ENCODE measurements at regions not wholly inside any gene's neighbourhood (a gene's known extent, or its start where the extent isn't known, plus 50 kb on each side); places are given as distances from the start of the nearest gene placed in this dataset.

GRCh38 chr2:142649581-142649980 lies 227.9 kb upstream of the KYNU start:
- no peaks in the 10 kb centered on the region for H3K36me3 Mint-ChIP-seq (ENCODE audit: insufficient read depth, unreplicated experiment)
- ChIA-PET CTCF (no interaction called here), POLR2A (no interaction called here)
- no peak overlapping the region for H3K4me3 Mint-ChIP-seq (ENCODE audit: unreplicated experiment)
- no peak overlapping the region for H3K27ac Mint-ChIP-seq (ENCODE audit: low read depth, unreplicated experiment)
- no peaks in the 10 kb centered on the region for H3K27me3 Mint-ChIP-seq (ENCODE audit: insufficient read depth, unreplicated experiment)
- DNase-seq (ENCODE audit: unreplicated experiment) = no peak
- no peaks in the 10 kb centered on the region for H3K9me3 Mint-ChIP-seq (ENCODE audit: unreplicated experiment)
- intact Hi-C loops (cut with micrococcal nuclease) = no loop called here
- no TSS peak for BruUV-seq (replicated peaks)
- H3K4me1 Mint-ChIP-seq (ENCODE audit: insufficient read depth, unreplicated experiment) = no peaks in the 10 kb centered on the region
- no peak for TF ChIP-seq CTCF (IDR thresholded peaks at IDR 0.05; ENCODE audit: unreplicated experiment)

GRCh38 chr2:142642650-142643049 lies 234.8 kb upstream of the KYNU start:
- ChIA-PET CTCF (interaction anchor here (0.6 to 1.0 kb wide), 2 partner anchors 352 to 529 kb away, joined by 3 to 4 read pairs; no protein-coding TSS in a partner anchor), POLR2A (interaction anchor here (1.2 kb wide), 1 partner anchor 218 kb away, joined by 3 read pairs; no protein-coding TSS in a partner anchor)
- no peak for TF ChIP-seq CTCF (IDR thresholded peaks at IDR 0.05; ENCODE audit: unreplicated experiment)
- H3K36me3 Mint-ChIP-seq (ENCODE audit: insufficient read depth, unreplicated experiment) = no peaks in the 10 kb centered on the region
- H3K27me3 Mint-ChIP-seq (ENCODE audit: insufficient read depth, unreplicated experiment) = peaks cover 2% of the 10 kb centered on the region
- no TSS peak for BruUV-seq (replicated peaks)
- no peak overlapping the region for H3K27ac Mint-ChIP-seq (ENCODE audit: low read depth, unreplicated experiment)
- DNase-seq (ENCODE audit: unreplicated experiment) = peak; percentile 89
- no peaks in the 10 kb centered on the region for H3K9me3 Mint-ChIP-seq (ENCODE audit: unreplicated experiment)
- intact Hi-C loops (cut with micrococcal nuclease) = no loop called here
- peaks cover 5% of the 10 kb centered on the region for H3K4me1 Mint-ChIP-seq (ENCODE audit: insufficient read depth, unreplicated experiment)
- no peak overlapping the region for H3K4me3 Mint-ChIP-seq (ENCODE audit: unreplicated experiment)

GRCh38 chr2:142629193-142629592 lies 248.3 kb upstream of the KYNU start:
- DNase-seq (ENCODE audit: unreplicated experiment) = no peak
- CTCF ChIA-PET = interaction anchor here (0.6 kb wide), 1 partner anchor 346 kb away, joined by 3 read pairs; no protein-coding TSS in a partner anchor
- TF ChIP-seq CTCF (IDR thresholded peaks at IDR 0.05; ENCODE audit: unreplicated experiment) = no peak
- Mint-ChIP-seq H3K9me3 (ENCODE audit: unreplicated experiment) (no peaks in the 10 kb centered on the region), H3K27ac (ENCODE audit: low read depth, unreplicated experiment) (no peak overlapping the region), H3K4me3 (ENCODE audit: unreplicated experiment) (no peak overlapping the region), H3K4me1 (ENCODE audit: insufficient read depth, unreplicated experiment) (no peaks in the 10 kb centered on the region), H3K27me3 (ENCODE audit: insufficient read depth, unreplicated experiment) (peaks cover 98% of the 10 kb centered on the region), H3K36me3 (ENCODE audit: insufficient read depth, unreplicated experiment) (no peaks in the 10 kb centered on the region)
- intact Hi-C loops (cut with micrococcal nuclease) = no loop called here
- BruUV-seq (replicated peaks) = no TSS peak
- POLR2A ChIA-PET = no interaction called here

GRCh38 chr2:142621287-142621686 lies 256.2 kb upstream of the KYNU start:
- no peaks in the 10 kb centered on the region for H3K4me1 Mint-ChIP-seq (ENCODE audit: insufficient read depth, unreplicated experiment)
- no peak overlapping the region for H3K4me3 Mint-ChIP-seq (ENCODE audit: unreplicated experiment)
- H3K36me3 Mint-ChIP-seq (ENCODE audit: insufficient read depth, unreplicated experiment) = no peaks in the 10 kb centered on the region
- CTCF ChIA-PET = no interaction called here
- H3K27me3 Mint-ChIP-seq (ENCODE audit: insufficient read depth, unreplicated experiment) = peaks cover 91% of the 10 kb centered on the region
- TF ChIP-seq CTCF (IDR thresholded peaks at IDR 0.05; ENCODE audit: unreplicated experiment) = no peak
- POLR2A ChIA-PET = no interaction called here
- no peak for DNase-seq (ENCODE audit: unreplicated experiment)
- no peak overlapping the region for H3K27ac Mint-ChIP-seq (ENCODE audit: low read depth, unreplicated experiment)
- intact Hi-C loops (cut with micrococcal nuclease) = no loop called here
- no peaks in the 10 kb centered on the region for H3K9me3 Mint-ChIP-seq (ENCODE audit: unreplicated experiment)
- no TSS peak for BruUV-seq (replicated peaks)

Measured in MCF 10A (cell line).